ENCODE measurements at regions not wholly inside any gene's neighbourhood (a gene's known extent, or its start where the extent isn't known, plus 50 kb on each side); places are given as distances from the start of the nearest gene placed in this dataset.

GRCh38 chr6:67285770-67286495 is 1349.1 kb upstream of the ADGRB3 start:
- TF ChIP-seq FOSL1 (tag; conservative IDR thresholded peaks at IDR 0.05): no peak
- TF ChIP-seq CEBPB (tag; IDR thresholded peaks at IDR 0.05): peak; percentile 43
- TF ChIP-seq CEBPG (CRISPR knock-in tag; IDR thresholded peaks at IDR 0.05): no peak
- TF ChIP-seq CEBPG (tag; conservative IDR thresholded peaks at IDR 0.05 in 1 of 2, IDR thresholded peaks at IDR 0.05 in 1 of 2): peak in 1 of 2 experiments; percentile 84; a peak in 3 of 4 replicates
- no peak for TF ChIP-seq YY1 (IDR thresholded peaks at IDR 0.05; ENCODE audit: borderline replicate concordance in 1 of 3, control insufficient read depth in 1 of 3, extremely low read depth in 1 of 3, insufficient read depth in 3 of 3, insufficient read length in 1 of 3, insufficient replicate concordance in 2 of 3, low read depth in 1 of 3, low read length in 2 of 3)
- H3K9me3 ChIP-seq (replicated peaks; ENCODE audit: control insufficient read depth, insufficient read depth, low read depth, low read length): no peaks in the 10 kb centered on the region
- FAIRE-seq (no peak), DNase-seq (ENCODE audit: extremely low read depth in 1 of 4, low spot score in 3 of 4) (no peak), ATAC-seq (no peak)
- no peak overlapping the region for H3K4me3 ChIP-seq
- no peaks in the 10 kb centered on the region for H4K20me1 ChIP-seq (replicated peaks; ENCODE audit: control insufficient read depth, insufficient read depth, low read length)
- H3K27ac ChIP-seq (ENCODE audit: extremely low read depth, low read depth, low read length): no peak overlapping the region
- no peaks in the 10 kb centered on the region for H3K4me1 ChIP-seq (replicated peaks in 1 of 2; ENCODE audit: control insufficient read depth in 2 of 2, insufficient read depth in 2 of 2, low read length in 2 of 2)
- H3K36me3 ChIP-seq (ENCODE audit: control insufficient read depth, insufficient read depth, low read length): no peaks in the 10 kb centered on the region
- POLR2A ChIA-PET: no interaction called here
- in situ Hi-C loops (cut with MboI): no loop called here
- CTCF ChIA-PET (ENCODE audit: low intra/inter-chr PET ratio): no interaction called here
- intact Hi-C loops (cut with micrococcal nuclease): no loop called here
- H3K4me2 ChIP-seq (ENCODE audit: insufficient read depth, low read length): no peak overlapping the region
- H2AFZ ChIP-seq (ENCODE audit: low read depth, low read length): no peak overlapping the region
- H3K9me1 ChIP-seq (ENCODE audit: control insufficient read depth, insufficient read depth, low read length): no peaks in the 10 kb centered on the region
- no peaks in the 10 kb centered on the region for H3K79me2 ChIP-seq (ENCODE audit: control insufficient read depth, insufficient read depth, low read length)
- BruUV-seq (replicated peaks): no TSS peak
- no peaks in the 10 kb centered on the region for H3K27me3 ChIP-seq (ENCODE audit: control insufficient read depth in 2 of 2, insufficient read depth in 2 of 2, low read length in 2 of 2)
- no peak overlapping the region for H3K9ac ChIP-seq (ENCODE audit: insufficient read depth in 1 of 2, low read depth in 2 of 2, low read length in 2 of 2)

DNA sequence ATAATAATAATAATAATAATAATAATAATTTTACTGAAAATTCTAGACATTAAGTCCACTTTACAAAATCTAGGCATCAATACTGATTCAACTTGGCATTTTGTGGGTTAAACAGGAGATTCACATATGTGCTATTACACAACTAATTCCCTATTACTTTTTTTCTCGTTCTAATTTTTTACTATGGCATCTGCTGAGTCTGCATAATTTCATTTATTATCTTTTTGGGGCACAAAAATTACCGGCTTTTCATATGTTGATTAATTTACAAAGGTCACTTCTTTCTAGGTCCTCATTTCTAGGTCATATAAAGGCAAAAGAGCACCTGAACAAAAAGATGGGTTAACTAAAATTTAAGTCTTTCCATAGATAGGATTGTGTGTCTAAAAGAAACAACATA is 1357.8 kb upstream of the ADGRB3 start:
- BruUV-seq (replicated peaks): no TSS peak
- ChIA-PET POLR2A (no interaction called here), CTCF (ENCODE audit: low intra/inter-chr PET ratio) (no interaction called here)
- Histone ChIP-seq H3K9ac (ENCODE audit: insufficient read depth in 1 of 2, low read depth in 2 of 2, low read length in 2 of 2) (no peak overlapping the region), H2AFZ (ENCODE audit: low read depth, low read length) (no peak overlapping the region), H4K20me1 (replicated peaks; ENCODE audit: control insufficient read depth, insufficient read depth, low read length) (no peaks in the 10 kb centered on the region), H3K9me3 (replicated peaks; ENCODE audit: control insufficient read depth, insufficient read depth, low read depth, low read length) (no peaks in the 10 kb centered on the region), H3K4me1 (replicated peaks in 1 of 2; ENCODE audit: control insufficient read depth in 2 of 2, insufficient read depth in 2 of 2, low read length in 2 of 2) (no peaks in the 10 kb centered on the region), H3K79me2 (ENCODE audit: control insufficient read depth, insufficient read depth, low read length) (no peaks in the 10 kb centered on the region), H3K36me3 (ENCODE audit: control insufficient read depth, insufficient read depth, low read length) (no peaks in the 10 kb centered on the region), H3K4me2 (ENCODE audit: insufficient read depth, low read length) (no peak overlapping the region), H3K4me3 (no peak overlapping the region), H3K9me1 (ENCODE audit: control insufficient read depth, insufficient read depth, low read length) (no peaks in the 10 kb centered on the region), H3K27ac (ENCODE audit: extremely low read depth, low read depth, low read length) (no peak overlapping the region), H3K27me3 (ENCODE audit: control insufficient read depth in 2 of 2, insufficient read depth in 2 of 2, low read length in 2 of 2) (no peaks in the 10 kb centered on the region)
- intact Hi-C loops (cut with micrococcal nuclease) (no loop called here), in situ Hi-C loops (cut with MboI) (no loop called here)
- FAIRE-seq (no peak), DNase-seq (ENCODE audit: extremely low read depth in 1 of 4, low spot score in 3 of 4) (no peak), ATAC-seq (no peak)
- WGBS (ENCODE audit: insufficient coverage, low coverage, missing lambda C conversion rate): 7% methylated on average over 2 of the region's 2 CpGs
- TF ChIP-seq MAFG (tag; conservative IDR thresholded peaks at IDR 0.05) (peak; percentile 64), SMC3 (conservative IDR thresholded peaks at IDR 0.05; ENCODE audit: insufficient read depth, low read depth, low read length) (no peak), MYC (IDR thresholded peaks at IDR 0.05; ENCODE audit: low read depth, low read length) (no peak), MYC (CRISPR knock-in tag; IDR thresholded peaks at IDR 0.05; ENCODE audit: borderline replicate concordance, low read depth) (no peak), CCNT2 (IDR thresholded peaks at IDR 0.05; ENCODE audit: borderline replicate concordance, extremely low read depth, insufficient read length, low read depth, low read length) (no peak), MAFK (IDR thresholded peaks at IDR 0.05; ENCODE audit: low read length) (peak; percentile 54; the same call in 1 of the 2 replicates), ZNF316 (IDR thresholded peaks at IDR 0.05) (peak; percentile 85), NELFE (IDR thresholded peaks at IDR 0.05; ENCODE audit: insufficient read depth, insufficient read length) (no peak)
- TF ChIP-seq, protein P1, sequence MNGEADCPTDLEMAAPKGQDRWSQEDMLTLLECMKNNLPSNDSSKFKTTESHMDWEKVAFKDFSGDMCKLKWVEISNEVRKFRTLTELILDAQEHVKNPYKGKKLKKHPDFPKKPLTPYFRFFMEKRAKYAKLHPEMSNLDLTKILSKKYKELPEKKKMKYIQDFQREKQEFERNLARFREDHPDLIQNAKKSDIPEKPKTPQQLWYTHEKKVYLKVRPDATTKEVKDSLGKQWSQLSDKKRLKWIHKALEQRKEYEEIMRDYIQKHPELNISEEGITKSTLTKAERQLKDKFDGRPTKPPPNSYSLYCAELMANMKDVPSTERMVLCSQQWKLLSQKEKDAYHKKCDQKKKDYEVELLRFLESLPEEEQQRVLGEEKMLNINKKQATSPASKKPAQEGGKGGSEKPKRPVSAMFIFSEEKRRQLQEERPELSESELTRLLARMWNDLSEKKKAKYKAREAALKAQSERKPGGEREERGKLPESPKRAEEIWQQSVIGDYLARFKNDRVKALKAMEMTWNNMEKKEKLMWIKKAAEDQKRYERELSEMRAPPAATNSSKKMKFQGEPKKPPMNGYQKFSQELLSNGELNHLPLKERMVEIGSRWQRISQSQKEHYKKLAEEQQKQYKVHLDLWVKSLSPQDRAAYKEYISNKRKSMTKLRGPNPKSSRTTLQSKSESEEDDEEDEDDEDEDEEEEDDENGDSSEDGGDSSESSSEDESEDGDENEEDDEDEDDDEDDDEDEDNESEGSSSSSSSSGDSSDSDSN (IDR thresholded peaks at IDR 0.05; ENCODE audit: borderline replicate concordance in 1 of 2, low read depth in 2 of 2, low read length in 2 of 2): no peak

All from K562 (cell line).